ENCODE measurements at regions not wholly inside any gene's neighbourhood (a gene's known extent, or its start where the extent isn't known, plus 50 kb on each side); places are given as distances from the start of the nearest gene placed in this dataset.

- TF ChIP-seq EZH2 (IDR thresholded peaks at IDR 0.05; ENCODE audit: borderline replicate concordance, low read length) (no peak), CTCF (IDR thresholded peaks at IDR 0.05; ENCODE audit: low read length) (no peak)
Measured at GRCh38 chr10:94206176-94206575, 156.6 kb downstream of the NOC3L start.

Measured in OCI-LY1 (cell line).